ENCODE measurements at regions not wholly inside any gene's neighbourhood (a gene's known extent, or its start where the extent isn't known, plus 50 kb on each side); places are given as distances from the start of the nearest gene placed in this dataset.
"Not testable (repeated sequence)": the region's sequence is repeated elsewhere in the genome, so short reads cannot be mapped to it uniquely, and the experiment has no call there.

DNA sequence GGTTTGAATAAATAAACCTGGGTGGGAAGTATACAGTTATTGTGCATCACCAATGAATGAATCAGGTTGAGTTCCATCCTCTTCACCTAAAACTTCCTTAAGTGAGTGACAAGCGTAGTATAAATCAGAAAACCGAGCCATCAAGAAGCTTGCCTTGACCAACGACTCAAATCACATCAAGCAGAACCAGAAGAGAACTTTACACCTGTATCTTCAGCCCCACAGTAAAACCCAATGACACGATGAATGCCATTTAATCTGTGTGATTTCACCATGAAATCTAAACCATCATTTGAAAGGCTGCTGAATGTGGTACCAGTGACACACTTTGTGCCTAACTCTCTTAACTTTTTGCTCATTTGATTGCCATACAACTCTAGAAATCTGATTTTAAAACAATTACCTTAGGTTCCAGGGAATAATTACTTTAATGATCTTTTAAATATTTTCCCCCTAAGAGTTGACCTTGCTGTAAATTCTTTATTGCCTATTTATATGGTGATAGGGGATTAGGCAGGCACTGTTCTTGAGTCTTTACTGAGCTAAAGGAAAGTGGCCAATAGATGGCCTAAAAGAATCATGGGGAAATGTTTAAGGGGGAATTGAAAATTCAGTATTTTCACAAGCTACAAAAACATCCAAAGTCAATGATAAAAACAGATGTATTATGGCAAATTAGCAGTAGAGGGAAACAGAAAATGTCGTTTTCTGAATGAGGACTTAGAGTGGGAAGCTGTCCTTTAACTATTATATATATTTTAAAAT is 152.0 kb upstream of the EYA4 start:
- intact Hi-C loops (cut with DNase I), result no loop called here
- 88% methylated on average over 5 of the region's 5 CpGs for WGBS
- no peak for DNase-seq (ENCODE audit: low spot score)
- TF ChIP-seq POLR2AphosphoS5 (IDR thresholded peaks at IDR 0.05) (no peak), POLR2A (IDR thresholded peaks at IDR 0.05) (no peak)
- TF ChIP-seq, protein P1, sequence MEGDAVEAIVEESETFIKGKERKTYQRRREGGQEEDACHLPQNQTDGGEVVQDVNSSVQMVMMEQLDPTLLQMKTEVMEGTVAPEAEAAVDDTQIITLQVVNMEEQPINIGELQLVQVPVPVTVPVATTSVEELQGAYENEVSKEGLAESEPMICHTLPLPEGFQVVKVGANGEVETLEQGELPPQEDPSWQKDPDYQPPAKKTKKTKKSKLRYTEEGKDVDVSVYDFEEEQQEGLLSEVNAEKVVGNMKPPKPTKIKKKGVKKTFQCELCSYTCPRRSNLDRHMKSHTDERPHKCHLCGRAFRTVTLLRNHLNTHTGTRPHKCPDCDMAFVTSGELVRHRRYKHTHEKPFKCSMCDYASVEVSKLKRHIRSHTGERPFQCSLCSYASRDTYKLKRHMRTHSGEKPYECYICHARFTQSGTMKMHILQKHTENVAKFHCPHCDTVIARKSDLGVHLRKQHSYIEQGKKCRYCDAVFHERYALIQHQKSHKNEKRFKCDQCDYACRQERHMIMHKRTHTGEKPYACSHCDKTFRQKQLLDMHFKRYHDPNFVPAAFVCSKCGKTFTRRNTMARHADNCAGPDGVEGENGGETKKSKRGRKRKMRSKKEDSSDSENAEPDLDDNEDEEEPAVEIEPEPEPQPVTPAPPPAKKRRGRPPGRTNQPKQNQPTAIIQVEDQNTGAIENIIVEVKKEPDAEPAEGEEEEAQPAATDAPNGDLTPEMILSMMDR (IDR thresholded peaks at IDR 0.05), result no peak
- no peaks in the 10 kb centered on the region for H3K9me3 ChIP-seq
- no peak overlapping the region for H3K4me3 ChIP-seq
- H3K27me3 ChIP-seq (replicated peaks; ENCODE audit: insufficient read depth), result no peaks in the 10 kb centered on the region
- H3K36me3 ChIP-seq, result no peaks in the 10 kb centered on the region
- no peaks in the 10 kb centered on the region for H3K4me1 ChIP-seq (replicated peaks)
- H3K27ac ChIP-seq, result no peak overlapping the region

DNA sequence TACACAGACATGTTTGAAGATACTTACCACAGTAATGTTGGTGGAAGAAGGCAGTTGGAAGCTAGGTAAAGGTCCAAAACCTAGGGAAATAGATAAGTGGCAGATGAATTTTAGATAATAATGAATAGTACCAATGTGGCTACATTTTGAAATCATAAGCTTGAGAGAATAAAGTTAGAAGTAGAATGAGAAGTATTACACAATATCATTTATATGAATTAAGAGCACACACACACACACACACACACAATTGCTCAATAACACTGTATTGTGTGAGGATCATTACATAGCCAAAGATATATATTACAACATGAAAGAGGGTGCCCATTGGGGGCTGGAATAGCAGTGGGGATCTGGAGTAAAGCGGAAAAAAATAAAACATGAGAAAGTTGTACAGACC is 149.0 kb upstream of the EYA4 start:
- Histone ChIP-seq H3K27ac (no peak overlapping the region), H3K27me3 (replicated peaks; ENCODE audit: insufficient read depth) (no peaks in the 10 kb centered on the region), H3K36me3 (no peaks in the 10 kb centered on the region), H3K9me3 (no peaks in the 10 kb centered on the region), H3K4me1 (replicated peaks) (no peaks in the 10 kb centered on the region), H3K4me3 (no peak overlapping the region)
- 100% methylated on average over 1 of the region's 1 CpG for WGBS
- intact Hi-C loops (cut with DNase I), result no loop called here
- no peak for DNase-seq (ENCODE audit: low spot score)
- TF ChIP-seq POLR2A (IDR thresholded peaks at IDR 0.05) (no peak), POLR2AphosphoS5 (IDR thresholded peaks at IDR 0.05) (no peak)
- TF ChIP-seq, protein P1 (IDR thresholded peaks at IDR 0.05), result no peak

DNA sequence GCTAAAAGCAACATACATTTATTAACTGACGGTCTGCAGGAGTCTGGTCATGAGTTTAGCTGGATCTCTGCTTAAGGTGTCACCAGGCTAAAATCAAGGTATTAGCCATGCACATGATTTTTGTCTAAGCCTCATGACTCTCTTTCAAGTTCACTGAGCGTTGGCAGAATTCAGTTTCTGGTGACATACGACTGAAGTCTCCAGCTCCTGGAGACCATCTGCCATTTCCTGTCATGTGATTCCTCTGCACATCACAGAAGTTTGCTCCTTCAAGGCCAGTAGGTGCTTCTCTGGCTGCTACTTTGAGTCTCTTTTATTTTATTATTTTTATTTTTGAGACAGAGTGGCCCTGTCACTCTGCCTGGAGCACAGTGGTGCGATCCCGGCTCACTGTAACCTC is 148.4 kb upstream of the EYA4 start:
- Histone ChIP-seq H3K27ac (no peak overlapping the region), H3K36me3 (no peaks in the 10 kb centered on the region), H3K4me1 (replicated peaks) (no peaks in the 10 kb centered on the region), H3K9me3 (no peaks in the 10 kb centered on the region), H3K27me3 (replicated peaks; ENCODE audit: insufficient read depth) (no peaks in the 10 kb centered on the region), H3K4me3 (no peak overlapping the region)
- TF ChIP-seq, protein P1 (IDR thresholded peaks at IDR 0.05), result no peak
- TF ChIP-seq POLR2AphosphoS5 (IDR thresholded peaks at IDR 0.05) (no peak), POLR2A (IDR thresholded peaks at IDR 0.05) (no peak)
- no peak for DNase-seq (ENCODE audit: low spot score)
- WGBS, result 77% methylated on average over 5 of the region's 5 CpGs
- intact Hi-C loops (cut with DNase I), result no loop called here

DNA sequence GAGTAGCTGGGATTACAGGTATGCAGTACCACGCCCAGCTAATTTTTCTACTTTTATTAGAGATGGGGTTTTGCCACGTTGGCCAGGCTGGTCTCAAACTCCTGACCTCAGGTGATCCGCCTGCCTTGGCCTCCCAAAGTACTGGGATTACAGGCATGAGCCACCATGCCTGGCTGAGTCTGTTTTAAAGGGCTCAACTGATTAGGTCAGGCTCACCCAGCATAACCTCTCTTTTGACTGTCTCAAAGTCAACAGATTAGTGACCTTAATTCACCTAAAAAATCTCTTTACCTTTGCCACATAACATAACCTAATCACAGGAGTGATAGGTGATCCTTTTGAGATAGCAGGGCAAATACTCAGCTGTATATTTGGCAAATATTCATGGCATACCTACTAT is 147.9 kb upstream of the EYA4 start:
- H3K9me3 ChIP-seq; H3K4me1 ChIP-seq (replicated peaks); H3K27ac ChIP-seq; H3K27me3 ChIP-seq (replicated peaks; ENCODE audit: insufficient read depth); DNase-seq (ENCODE audit: low spot score); intact Hi-C loops (cut with DNase I); H3K36me3 ChIP-seq; H3K4me3 ChIP-seq: not testable (repeated sequence)
- 91% methylated on average over 3 of the region's 3 CpGs for WGBS

DNA sequence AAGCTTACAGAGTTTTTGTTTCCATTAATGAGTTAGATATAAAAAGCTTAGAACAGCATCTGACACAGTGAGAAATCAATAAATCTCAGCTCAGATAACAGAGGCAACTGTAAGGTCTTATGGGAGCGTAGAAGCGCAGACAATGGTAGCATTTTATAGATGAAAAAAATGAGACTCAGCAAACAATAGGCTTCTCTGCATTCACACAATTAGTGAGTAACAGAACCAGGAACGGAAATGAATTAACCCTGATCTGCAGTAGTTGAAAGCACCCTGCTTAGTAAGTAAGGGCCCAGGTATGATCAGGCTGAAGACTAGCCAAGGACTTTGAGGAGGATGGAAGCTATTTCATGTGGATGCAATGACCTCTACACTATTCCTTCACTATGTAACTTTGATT is 147.2 kb upstream of the EYA4 start:
- Histone ChIP-seq H3K4me1 (replicated peaks) (no peaks in the 10 kb centered on the region), H3K4me3 (no peak overlapping the region), H3K9me3 (no peaks in the 10 kb centered on the region), H3K27me3 (replicated peaks; ENCODE audit: insufficient read depth) (no peaks in the 10 kb centered on the region), H3K36me3 (no peaks in the 10 kb centered on the region), H3K27ac (no peak overlapping the region)
- TF ChIP-seq, protein P1 (IDR thresholded peaks at IDR 0.05), result no peak
- TF ChIP-seq POLR2A (IDR thresholded peaks at IDR 0.05), result no peak
- TF ChIP-seq POLR2AphosphoS5 (IDR thresholded peaks at IDR 0.05), result no peak
- WGBS, result 47% methylated on average over 3 of the region's 3 CpGs
- no peak for DNase-seq (ENCODE audit: low spot score)
- intact Hi-C loops (cut with DNase I), result no loop called here

All from prostate gland (tissue), 2 donors.